HG03175 (cell line): ENCODE measurements at regions not wholly inside any gene's neighbourhood (a gene's known extent, or its start where the extent isn't known, plus 50 kb on each side); places are given as distances from the start of the nearest gene placed in this dataset.

ENCODE experiments used
- ATAC-seq: cut with Tn5 transposase; IDR thresholded peaks from one replicate; pipeline ENCODE4 v1.9.1; 2021; ENCODE audit warnings: mild to moderate bottlenecking, moderate library complexity; ENCODE audit not compliant: unreplicated experiment

DNA sequence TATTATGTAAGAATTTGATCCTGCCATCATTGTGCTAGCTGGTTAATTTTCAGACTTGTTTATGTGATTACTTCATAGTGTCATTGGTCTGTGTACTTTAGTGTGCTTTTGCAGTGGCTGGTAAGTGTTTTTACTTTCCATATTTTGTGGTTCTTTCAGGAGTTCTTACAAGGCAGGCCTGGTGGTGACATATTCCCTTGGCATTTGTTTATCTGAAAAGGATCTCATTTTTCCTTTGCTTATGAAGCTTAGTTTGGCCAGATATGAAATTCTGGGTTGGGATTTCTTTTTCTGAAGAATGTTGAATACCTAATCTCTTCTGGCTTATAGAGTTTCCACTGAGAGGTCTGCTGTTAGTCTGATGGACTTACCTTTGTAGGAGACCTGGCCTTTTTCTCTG, 72.8 kb upstream of the MC4R start:
- no peak for ATAC-seq

DNA sequence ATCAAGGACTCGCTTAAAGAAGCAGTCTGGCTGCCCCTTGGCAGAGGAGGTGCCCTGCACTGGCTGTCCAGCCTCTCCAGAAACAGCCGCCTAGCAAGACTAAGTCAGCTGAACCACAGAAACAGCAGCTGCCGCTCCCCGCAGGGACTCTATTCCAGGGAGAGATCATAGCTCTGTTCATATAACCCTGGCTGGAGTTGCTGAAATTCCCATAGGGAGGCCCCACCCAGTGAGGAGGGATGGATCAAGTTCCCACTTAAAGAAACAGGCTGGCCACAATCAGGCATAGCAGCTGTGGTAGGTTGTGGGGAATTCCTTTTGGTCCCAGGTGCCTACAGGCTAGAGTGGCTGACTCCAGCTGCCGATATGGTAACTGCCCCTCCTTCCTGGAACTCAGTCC, 74.2 kb upstream of the MC4R start:
- no peak for ATAC-seq

DNA sequence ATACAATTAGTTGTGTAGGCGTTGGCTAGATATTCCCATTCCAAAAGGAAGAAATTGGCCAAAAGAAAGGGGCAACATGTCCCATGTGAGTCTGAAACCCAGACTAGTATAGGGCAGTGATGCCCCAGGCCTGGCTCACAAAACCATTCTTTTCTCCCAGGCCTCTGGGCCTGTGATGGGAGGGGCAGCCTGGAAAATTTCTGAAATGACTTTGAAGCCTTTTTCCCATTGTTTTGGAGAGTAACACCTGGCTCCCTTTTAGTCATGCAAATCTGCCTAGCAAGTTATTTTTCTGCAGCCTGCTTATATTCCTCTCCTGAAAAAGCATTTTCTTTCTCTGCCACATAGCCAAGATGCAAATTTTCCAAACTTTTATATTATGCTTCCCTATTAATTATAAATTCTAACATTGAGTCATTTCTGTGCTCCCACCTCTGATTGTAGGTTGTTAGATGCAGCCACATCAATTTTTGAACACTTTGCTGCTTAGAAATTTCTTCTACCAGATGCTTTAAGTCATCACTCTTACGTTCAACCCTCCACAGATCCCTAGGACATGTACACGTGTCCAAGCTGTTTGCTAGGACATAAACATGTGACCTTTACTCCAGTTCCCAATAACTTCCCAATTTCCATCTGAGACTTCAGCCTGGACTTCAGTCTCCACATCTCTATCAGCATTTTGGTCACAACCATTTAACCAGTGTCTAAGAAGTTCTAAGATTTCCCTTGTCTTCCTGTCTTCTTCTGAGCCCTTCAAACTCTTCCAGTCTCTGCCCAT, 76.1 kb upstream of the MC4R start:
- no peak for ATAC-seq

DNA sequence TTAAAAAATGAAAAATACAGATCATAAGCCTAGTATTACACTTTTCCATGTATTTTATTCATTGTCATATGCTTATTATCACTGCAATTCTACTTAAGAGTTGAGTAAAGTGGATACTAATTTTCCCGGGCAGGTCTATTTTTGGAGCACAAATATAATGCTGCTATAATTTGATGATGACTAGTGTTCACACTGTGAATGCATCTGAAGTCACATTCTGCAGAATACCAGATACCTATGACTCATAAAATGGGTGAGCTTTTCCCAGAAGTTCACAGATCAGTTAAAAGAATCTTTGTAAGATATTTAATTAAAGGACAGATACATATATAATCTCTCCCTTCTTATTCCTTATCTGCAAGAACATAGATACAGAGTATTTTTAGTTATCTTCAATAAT, 79.8 kb upstream of the MC4R start:
- ATAC-seq: no peak

DNA sequence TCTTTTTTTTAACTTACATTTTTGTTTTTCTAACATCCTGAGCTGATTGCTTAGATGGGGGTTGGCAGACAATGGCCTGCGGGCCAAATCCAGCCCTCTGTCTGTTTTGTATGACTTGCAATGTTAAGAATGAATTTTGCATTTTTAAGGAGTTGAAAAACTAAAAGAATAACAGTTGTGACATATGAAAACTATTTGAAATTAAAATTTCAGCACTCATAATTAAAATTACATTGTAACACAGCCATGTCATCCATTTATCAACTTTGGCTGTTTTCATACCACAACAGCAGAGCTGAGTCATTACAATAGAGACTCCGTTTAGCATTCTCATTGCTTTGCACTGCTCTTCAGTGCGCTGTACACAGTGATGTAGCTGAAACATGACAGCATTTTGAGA, 94.1 kb upstream of the MC4R start:
- no peak for ATAC-seq

DNA sequence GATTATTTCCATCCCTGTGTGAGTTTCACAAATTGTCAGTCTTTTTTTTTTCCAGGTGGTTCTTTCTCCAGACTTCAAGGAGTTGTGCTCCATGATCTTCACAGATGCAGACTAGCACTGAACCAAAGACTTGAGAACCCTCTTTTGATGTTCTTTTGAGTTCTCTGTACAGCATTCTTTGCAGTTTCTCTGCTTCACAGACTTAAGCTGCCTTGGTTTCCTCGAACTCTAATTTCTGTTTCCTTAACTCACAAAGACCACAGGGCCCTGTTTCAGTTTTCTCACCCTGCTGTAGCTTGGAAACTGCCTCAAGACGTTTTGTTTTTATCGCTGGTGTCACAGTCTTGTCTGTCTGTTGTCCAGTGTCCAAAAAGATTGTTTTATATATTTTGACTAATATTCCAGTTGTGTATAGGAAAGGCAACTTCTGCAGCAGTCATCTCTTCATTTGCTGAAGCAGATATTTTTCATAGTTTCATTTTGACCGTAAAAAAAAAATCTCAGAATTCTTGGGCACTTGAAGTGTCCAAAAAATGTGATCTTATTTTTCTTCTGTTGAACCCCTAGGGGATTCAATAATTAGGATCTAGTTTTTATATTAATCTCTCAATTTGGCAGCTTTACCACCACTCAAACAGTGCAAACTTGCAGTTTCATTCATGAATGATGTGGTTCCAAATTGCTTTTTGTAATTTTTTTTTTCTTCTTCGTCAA, 97.0 kb upstream of the MC4R start:
- no peak for ATAC-seq

DNA sequence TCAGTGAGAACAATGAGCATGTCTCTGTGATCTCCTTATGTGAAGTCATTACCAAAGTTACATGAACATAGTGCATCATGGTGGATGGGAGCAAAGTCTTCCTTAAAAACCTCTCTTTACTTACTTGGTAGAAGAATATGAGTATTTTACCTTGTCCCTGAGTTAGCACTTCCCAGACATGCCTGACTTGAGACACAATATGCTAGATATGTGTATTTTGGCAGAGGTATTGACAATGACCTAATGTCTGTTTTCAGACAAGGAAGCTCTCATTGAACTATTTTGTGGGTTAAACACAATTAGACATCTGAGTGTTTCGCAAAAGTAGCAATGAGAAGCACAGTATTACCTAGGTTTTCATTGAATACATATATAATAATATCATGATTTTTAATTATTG, 99.1 kb upstream of the MC4R start:
- ATAC-seq: no peak

DNA sequence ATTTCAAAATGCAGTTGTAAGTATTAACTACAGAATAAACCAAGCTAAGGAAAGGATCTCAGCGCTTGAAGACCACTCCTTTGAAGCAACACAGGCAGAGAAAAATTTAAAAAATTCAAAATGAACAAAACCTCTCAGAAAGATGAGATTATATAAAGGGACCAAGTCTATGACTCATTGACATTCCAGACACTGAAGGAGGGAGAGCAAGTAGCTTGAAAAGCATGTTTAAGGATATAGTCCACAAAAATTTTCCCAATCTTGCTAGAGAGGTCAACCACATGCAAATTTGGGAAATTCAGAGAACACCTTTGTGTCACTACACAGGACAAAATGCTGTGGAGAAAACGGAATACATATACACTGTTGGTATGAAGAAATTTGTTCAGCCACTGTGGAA, 112.6 kb upstream of the MC4R start:
- no peak for ATAC-seq

DNA sequence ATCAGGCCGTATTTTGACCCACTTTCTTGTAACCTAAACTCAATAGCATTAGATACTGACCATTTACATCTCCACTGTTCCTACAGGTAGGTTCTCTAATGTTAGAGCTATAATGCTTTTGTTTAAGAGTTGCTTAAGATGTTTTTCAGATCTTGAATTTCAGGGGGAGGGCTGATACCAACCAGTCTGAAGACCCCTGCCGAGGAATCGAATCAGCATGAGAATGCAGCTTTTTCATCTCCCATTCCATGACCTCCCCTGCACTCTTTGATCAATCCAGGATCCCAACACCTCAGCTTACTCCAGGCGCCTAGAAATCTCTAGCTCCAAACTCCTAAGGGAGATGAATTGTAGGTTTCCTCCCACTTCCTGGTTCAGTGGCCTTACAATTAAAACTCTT, 120.5 kb upstream of the MC4R start:
- no peak for ATAC-seq

DNA sequence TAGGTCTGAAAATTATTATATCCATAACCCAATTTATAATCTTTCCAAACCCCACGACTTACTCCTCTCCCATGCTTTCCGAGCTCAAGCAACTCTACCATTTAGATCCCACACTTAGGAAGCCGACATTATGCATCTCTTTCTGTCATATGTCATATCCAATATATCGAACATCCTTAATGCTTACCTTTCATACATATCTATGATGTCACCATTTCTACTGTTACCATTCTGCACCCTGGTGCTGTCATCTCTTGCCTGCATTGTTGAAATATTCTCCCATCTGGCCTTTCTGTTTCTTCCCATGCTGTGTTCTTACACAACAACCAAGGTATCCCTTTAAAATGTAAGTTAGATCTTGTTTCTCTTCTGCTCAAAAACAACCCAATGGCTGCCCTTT, 127.1 kb upstream of the MC4R start:
- ATAC-seq: no peak

DNA sequence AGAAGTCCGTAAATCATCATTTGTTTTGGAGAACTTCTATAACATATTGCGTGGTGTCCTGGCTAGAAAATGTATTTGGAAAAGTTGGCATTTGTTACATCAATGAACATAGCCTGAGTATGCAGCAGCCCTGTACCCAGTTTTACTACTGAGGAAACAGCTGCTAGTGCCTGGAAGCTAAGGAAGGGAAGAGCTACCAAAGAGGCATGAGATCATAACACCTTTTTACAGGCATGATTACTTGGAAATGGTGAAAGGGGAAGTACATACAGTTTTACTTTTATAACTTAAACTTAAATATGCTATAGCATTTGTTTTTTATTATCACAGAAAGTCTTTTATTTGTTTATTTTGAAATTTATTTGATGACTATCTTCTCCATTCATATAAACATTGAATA, 128.4 kb upstream of the MC4R start:
- ATAC-seq: no peak

DNA sequence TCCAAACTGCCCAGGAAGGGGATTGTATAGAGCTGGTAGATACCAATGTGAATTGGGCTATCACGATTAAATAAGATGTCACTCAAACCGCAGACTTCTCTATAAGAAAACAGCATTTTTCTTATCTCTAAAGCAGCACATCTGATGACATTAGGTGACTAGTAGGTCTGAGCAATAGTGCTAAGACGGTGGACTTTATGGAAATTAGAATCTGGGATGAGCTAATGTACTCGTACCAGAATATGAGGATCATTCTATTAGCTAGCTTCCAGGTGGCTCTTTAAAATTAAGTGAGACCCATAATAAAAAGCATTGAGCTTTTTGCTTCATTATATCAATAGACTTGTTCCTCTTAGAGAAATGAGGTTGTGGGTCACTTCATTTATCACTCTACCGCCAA, 130.0 kb upstream of the MC4R start:
- no peak for ATAC-seq

DNA sequence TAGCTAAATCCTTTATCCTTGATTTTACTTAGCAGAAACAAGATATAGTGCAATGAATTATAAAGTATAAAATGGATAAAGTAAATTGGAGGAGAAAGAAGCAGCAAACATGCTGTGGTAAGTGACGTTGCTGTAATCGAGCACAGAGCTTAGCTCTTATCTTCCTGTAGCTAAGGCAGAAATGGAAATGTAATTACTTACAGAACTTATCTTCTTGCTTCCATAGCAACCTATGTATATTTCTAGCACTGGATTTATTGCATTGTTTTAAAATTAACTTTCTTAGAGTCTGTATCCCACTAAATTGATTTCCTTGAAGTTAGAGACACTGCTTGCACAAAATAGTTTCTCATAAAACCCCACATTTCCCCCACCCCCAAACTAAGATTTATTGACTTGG, 130.6 kb upstream of the MC4R start:
- ATAC-seq: no peak

DNA sequence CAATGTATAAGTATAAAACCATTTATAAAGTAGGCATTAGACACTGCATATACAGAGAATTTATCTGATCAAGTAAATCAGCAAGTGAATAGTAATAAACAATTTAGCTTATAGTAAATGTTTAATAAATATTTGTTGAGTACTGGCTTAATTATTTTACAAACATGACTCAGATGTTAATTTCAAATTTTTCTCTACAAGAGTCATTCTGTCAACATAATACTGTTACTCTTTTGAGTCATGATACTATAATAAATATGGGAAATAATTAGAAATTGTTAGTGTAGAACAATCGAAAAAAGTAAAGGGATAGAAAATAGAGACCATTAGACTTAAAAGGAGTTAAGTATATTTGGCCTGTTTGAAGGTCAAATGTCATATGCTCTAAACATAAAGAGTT, 133.6 kb upstream of the MC4R start:
- ATAC-seq: no peak

DNA sequence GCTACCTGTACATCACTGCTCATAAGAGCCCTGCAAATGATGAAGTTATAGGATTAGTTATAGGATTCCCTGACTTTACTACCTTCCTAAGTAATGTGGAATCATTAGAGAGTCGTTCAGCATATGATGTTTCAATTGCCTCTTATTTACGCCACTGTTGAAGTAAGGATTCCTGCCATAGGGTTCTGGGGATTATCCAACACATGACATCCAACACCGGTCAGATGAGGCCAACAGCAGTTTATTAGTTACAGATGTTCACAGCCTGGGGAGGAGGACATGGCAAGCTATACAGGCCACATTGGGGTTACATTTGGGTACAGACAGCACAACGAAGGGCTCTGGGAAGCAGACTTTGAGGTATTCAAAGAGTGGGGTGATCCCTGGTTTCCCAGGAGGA, 134.1 kb upstream of the MC4R start:
- no peak for ATAC-seq

DNA sequence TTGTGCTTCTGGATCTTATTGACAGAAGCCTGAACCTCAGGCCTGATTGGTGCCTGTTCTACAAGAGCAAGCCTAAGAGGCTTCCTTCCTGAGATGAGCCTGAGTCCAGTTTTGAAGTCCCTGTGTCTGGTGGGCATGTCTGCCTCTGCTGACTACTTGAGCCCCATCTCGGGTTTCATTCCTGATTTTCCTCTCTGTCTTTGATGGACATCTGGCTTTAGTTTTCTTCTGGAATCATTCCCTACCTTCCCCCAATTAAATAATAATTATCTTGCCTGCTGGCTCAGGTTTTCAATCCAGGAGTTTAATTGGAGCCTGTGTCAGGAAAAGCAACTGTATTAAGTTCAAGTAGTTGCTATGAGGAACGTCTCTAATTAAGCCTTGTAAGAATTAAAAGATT, 135.5 kb upstream of the MC4R start:
- no peak for ATAC-seq

DNA sequence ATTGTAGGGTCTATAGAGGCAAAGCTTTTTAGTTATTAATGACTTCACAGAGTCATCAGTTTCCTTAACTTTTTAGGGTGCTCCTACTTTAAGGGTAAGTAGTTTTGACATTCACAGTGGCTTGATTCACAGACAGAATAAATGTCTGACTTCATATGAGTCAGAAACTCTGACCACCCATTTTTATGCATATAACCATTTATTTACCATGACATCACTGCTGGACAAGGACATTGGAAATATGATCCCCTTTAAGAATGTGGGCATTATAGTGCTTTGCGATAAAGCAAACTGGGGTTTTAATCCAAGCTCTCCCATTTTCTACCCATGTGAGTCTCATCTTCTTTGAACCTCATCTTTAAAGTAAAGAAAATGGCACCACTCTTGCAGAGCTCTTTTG, 162.0 kb upstream of the MC4R start:
- no peak for ATAC-seq

DNA sequence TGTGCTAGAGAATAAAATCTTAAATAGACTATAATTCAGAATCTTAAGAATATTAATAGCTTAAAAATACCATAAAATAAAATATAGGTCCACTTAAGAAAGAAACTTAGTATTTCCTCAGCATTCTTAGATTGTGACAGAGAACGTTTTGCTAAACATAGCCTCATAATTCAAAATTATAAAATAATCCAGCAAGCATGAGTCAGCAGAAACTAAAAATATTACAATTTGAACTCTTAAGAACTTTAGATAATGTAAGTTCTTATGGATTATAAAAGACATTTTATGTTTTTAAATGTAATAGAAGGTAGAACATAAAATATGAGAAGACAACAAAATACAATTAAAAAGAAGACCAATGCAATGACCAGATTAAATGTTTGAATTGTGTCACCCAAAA, 164.5 kb upstream of the MC4R start:
- ATAC-seq: no peak

DNA sequence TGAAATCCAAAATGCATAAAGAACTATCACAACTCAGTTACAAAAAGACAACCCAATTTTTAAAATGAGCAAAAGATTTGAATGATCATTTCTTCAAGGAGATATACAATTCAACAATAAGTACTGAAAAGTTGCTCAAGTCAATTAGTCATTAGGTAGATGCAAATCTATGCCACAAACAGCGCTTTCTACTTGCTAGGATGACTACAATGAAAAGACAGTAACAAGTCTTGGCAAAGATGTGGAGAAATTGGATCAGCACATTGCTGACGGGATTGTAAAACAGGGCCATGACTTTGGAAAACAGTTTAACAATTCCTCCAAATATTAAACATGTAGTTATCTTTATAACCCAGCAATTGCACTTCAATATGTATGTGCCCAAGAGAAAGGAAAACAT, 166.3 kb upstream of the MC4R start:
- no peak for ATAC-seq

DNA sequence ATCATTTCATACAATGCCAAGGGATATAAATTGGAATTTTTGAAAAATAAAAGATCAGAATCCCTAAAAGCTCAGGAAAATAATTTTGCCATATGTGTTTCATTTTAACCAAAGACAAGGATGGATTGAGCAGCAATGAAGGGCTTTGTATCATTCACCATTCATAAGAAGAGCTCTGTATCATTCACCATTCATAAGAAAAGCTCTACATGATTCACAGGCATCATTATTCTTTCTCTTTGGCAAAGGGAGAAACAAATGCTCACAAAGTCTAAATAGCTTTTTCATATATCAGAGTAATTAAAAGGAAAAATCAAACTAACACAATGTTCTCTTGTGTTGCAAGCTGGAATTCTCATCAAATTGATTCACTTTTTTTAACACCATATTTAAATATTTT, 169.1 kb upstream of the MC4R start:
- no peak for ATAC-seq

DNA sequence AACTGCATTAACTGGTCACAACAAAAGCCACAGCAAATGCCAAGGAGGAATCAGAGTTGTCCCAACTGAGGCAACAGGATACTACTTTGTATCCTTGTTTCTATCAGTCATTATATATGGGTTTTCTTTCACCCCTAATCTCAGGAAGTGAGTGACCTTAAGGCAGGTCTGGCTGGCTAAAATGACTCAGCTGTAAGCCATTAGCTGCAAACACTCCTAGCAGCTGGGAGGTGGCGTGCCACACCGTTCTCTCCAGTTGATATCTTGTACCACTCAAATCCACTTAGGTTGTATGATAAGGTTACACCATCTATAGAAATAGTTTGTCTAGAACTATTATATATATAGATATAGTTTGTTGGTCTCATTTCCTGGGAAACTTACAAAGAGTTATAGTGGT, 171.1 kb upstream of the MC4R start:
- peak; percentile 59 for ATAC-seq

DNA sequence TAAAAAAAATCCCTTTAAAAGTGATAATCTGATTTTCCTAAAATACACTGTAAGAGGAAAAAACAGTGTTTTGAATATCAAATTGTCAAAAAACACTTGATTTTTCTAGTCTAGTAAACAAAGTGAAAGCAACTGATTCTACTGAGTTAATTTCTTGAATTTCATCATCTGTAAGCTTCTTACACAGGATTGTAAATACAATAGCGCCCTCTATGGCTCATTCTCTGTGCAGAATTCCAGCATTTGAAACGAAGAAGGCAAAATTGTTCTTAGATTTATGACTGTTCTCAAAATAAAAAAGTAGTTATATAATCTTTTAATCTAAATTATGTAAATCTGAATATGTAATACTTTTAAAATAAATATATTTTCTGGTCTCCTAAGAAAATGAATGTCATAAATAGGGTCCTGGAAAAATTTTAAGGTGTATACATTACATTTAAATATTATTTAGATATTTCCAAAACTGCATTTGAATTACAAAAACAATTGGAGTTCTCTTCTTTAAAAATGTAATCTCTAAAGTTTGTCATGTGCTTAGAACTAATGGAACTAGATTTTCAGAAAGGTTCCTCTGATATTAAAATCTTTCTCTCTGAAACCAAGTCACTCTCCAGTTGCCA, 176.9 kb upstream of the MC4R start:
- ATAC-seq: no peak
